Glomerular endothelial cell (primary cell): ENCODE measurements at regions not wholly inside any gene's neighbourhood (a gene's known extent, or its start where the extent isn't known, plus 50 kb on each side); places are given as distances from the start of the nearest gene placed in this dataset.
"Not testable (repeated sequence)": the region's sequence is repeated elsewhere in the genome, so short reads cannot be mapped to it uniquely, and the experiment has no call there.

Source experiments
- DNase-seq: peaks from one replicate; pipeline ENCODE4 v3.0.0-alpha.2; 2011; ENCODE audit warnings: low read depth, low spot score; ENCODE audit errors: extremely low read depth

GRCh38 chr1:111063595-111063994 is 76.3 kb downstream of the DRAM2 start:
- no peak for DNase-seq

- no peak for DNase-seq
Observed at GRCh38 chr1:111062624-111063023, 77.3 kb downstream of the DRAM2 start.

- no peak for DNase-seq
Observed at GRCh38 chr1:111062081-111062480, 77.8 kb downstream of the DRAM2 start.

DNA sequence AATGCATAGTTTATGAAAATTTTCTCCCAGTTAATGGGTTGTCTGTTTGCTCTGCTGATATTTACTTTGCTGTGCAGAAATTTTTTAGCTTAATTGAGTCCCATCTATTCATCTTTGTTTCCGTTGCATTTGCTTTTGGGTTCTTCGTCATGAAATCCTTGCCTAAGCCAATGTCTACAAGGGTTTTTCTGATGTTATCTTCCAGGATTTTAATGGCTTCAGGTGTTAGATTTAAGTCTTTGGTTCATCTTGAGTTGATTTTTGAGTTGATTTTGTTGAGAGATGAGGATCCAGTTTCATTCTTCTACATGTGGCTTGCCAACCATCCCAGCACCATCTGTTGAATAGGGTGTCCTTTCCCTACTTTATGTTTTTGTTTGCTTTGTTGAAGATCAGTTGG is 85.2 kb downstream of the DRAM2 start:
- DNase-seq = no peak

DNA sequence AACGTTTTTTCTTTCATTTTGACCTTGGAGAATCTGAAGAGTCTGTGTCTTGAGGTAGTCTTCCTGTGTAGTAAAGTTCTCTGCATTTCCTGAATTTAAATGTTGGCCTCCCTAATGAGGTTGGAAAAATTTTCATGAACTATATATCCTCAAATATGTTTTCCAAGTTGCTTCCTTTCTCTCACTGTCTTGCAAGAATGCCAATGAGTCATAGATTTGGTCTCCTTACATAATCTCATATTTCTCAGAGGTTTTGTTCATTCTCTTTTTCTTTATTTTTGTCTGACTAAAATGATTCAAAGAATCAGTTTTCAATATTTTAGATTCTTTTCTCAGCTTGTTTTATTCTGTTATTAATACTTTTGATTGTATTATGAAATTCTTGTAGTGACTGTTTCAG is 87.6 kb downstream of the DRAM2 start:
- no peak for DNase-seq

GRCh38 chr1:111048253-111048652 is 84.5 kb upstream of the LRIF1 start:
- not testable (repeated sequence) for DNase-seq

GRCh38 chr1:111045033-111045722 is 81.5 kb upstream of the LRIF1 start:
- DNase-seq = no peak

DNA sequence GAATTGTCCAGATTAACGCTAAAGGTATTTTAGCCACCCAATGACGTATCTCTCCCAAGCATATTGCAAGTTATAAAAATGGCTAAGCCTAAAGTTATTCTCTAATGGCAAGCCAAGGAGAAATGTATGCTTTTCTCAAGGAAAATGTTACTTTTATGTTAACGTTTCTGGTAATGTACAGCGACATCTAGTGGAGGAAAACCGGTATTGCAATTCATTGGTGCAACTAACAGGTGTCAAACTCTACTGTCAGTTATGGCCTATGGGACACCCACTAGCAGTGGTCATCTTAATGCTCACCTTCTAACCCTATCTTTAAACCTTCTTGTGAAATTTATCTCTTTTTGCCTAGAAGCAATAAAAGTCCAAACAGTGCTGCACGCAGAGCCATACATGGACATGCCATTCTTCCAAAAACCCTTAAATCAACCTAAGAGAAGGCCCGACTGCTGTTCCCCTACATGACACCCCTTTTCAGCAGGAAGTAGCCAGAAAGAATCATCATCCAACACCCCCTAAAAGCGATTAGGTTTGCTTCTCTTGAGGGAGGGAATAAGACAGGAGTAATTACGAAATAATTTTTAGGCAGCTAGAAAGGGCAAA is 68.7 kb upstream of the LRIF1 start:
- peak; percentile 16 for DNase-seq

- peak; percentile 22 for DNase-seq
Observed at GRCh38 chr1:111030590-111030989, 66.9 kb upstream of the LRIF1 start.

DNA sequence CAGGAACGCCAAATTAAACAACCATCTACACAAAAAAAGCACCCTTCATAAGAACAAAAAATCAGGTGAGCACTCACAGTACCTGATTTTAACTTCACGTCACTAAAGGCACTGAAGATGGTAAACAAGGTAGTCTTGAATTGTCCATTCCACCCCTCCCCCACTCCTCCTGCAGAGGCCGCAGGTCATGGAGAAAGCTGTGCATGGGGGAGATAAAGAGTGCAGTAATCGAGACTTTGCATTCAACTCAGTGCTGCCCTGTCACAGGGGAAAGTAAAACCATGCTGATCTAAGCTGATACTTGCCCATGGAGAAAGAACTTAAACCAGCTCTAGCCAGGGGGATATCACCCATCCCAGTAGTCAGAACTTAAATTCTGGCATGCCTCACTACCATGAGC is 61.4 kb upstream of the LRIF1 start:
- DNase-seq = no peak

DNA sequence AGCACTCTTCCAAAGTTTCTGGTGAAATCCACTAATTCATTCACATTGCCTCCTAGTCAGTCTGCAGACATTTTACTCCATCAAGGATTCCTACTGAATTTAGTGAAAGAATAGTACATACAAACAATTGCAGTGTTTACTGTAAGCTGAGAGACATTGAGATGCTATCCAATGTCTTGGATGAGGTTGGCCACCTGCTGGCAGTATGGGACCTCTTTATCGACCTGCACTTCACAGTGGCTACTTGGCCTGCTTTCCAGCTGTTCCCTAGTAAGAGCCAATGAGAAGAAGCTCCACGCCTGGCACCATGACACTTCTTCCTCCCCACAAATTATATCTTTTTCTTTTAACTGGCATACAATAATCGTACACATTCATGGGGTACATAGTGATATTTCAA is 51.5 kb upstream of the LRIF1 start:
- DNase-seq = no peak
